ENCODE measurements at regions not wholly inside any gene's neighbourhood (a gene's known extent, or its start where the extent isn't known, plus 50 kb on each side); places are given as distances from the start of the nearest gene placed in this dataset.

DNA sequence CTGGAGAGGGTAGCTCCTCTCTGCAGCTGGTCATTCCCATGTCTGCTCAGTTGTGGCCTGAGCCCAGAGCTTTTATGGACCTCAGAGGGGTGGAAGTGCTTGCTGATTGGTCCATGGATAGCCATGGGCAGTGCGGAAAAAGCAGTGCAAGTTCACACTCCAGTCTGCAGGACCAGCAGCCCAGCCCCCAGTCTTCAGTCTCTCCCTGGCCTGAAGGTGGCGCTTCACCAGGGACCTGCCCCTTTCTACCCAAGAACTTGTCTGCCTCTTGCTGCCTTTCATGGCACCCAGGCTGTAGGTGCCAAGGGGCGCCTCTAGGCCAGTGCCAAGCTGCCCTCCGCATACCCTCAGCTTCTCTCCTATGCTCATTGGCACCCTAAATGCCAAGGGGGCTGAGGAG, 91.0 kb downstream of the TBXT start:
- peaks cover 8% of the 10 kb centered on the region for H3K27me3 ChIP-seq (ENCODE audit: insufficient read depth, low read length)
- no peak overlapping the region for H3K9ac ChIP-seq (ENCODE audit: low read length)
- no peaks in the 10 kb centered on the region for H4K20me1 ChIP-seq (ENCODE audit: insufficient read depth, low read length)
- Mint-ChIP-seq H3K4me3 (ENCODE audit: unreplicated experiment) (no peak overlapping the region), H3K27ac (ENCODE audit: unreplicated experiment) (no peak overlapping the region), H3K9me3 (ENCODE audit: unreplicated experiment) (peaks cover 3% of the 10 kb centered on the region), H3K27me3 (ENCODE audit: low read depth, unreplicated experiment) (peaks cover 7% of the 10 kb centered on the region), H3K36me3 (ENCODE audit: low read depth, unreplicated experiment) (no peaks in the 10 kb centered on the region), H3K4me1 (ENCODE audit: low read depth, unreplicated experiment) (peaks cover 8% of the 10 kb centered on the region)
- no peak overlapping the region for H3K27ac ChIP-seq (ENCODE audit: low read depth, low read length)
- no peak overlapping the region for H3K4me3 ChIP-seq (ENCODE audit: insufficient read depth, low read depth, low read length)
- TF ChIP-seq CTCF (IDR thresholded peaks at IDR 0.05; ENCODE audit: insufficient read depth, low read depth, low read length) = no peak
- no peak for TF ChIP-seq EZH2 (IDR thresholded peaks at IDR 0.05; ENCODE audit: insufficient read depth, low read length)
- H3K79me2 ChIP-seq (ENCODE audit: insufficient read depth, low read length) = no peaks in the 10 kb centered on the region
- FAIRE-seq = no peak
- H3K4me1 ChIP-seq (ENCODE audit: insufficient read depth, low read length) = no peaks in the 10 kb centered on the region
- DNase-seq (ENCODE audit: low read depth) = no peak
- no peaks in the 10 kb centered on the region for H3K36me3 ChIP-seq (ENCODE audit: insufficient read depth, low read length)
- no peaks in the 10 kb centered on the region for H3K9me3 ChIP-seq (ENCODE audit: insufficient read depth, low read depth, low read length)
- no peak overlapping the region for H2AFZ ChIP-seq (ENCODE audit: low read depth, low read length)
- no peak overlapping the region for H3K4me2 ChIP-seq (ENCODE audit: low read length)

DNA sequence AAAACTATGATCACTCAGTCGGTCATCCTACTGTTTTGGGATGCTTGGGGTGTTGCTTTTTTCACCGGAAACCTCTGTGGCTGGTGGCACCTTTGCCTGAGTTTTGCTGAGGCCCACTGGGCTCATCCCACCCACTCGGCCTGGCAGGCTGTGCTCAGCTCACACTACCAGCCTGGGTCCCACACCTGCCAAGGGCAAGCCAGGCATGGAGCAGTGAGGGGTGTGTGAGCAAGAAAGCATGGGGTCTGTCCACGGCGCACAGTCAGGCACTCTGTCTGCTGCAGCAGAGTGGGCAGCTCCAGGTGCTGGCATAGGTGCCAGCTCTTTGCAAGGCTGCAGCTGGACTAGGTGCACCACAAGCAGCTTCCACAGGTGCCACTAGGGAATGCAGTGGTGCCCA, 91.7 kb downstream of the TBXT start:
- H2AFZ ChIP-seq (ENCODE audit: low read depth, low read length) = no peak overlapping the region
- H3K27ac Mint-ChIP-seq (ENCODE audit: unreplicated experiment) = no peak overlapping the region

More for the DNA sequence above, 91.7 kb downstream of the TBXT start:
- H3K9me3 ChIP-seq (ENCODE audit: insufficient read depth, low read depth, low read length) = no peaks in the 10 kb centered on the region
- H3K27me3 Mint-ChIP-seq (ENCODE audit: low read depth, unreplicated experiment) = peaks cover 7% of the 10 kb centered on the region
- no peaks in the 10 kb centered on the region for H3K4me1 ChIP-seq (ENCODE audit: insufficient read depth, low read length)
- peaks cover 8% of the 10 kb centered on the region for H3K4me1 Mint-ChIP-seq (ENCODE audit: low read depth, unreplicated experiment)
- peaks cover 8% of the 10 kb centered on the region for H3K27me3 ChIP-seq (ENCODE audit: insufficient read depth, low read length)
- TF ChIP-seq EZH2 (IDR thresholded peaks at IDR 0.05; ENCODE audit: insufficient read depth, low read length) (no peak), CTCF (IDR thresholded peaks at IDR 0.05; ENCODE audit: insufficient read depth, low read depth, low read length) (no peak)
- H3K27ac ChIP-seq (ENCODE audit: low read depth, low read length) = no peak overlapping the region
- DNase-seq (ENCODE audit: low read depth) (no peak), FAIRE-seq (no peak)
- H3K9me3 Mint-ChIP-seq (ENCODE audit: unreplicated experiment) = peaks cover 3% of the 10 kb centered on the region
- H3K4me2 ChIP-seq (ENCODE audit: low read length) = no peak overlapping the region
- H3K36me3 Mint-ChIP-seq (ENCODE audit: low read depth, unreplicated experiment) = no peaks in the 10 kb centered on the region
- no peaks in the 10 kb centered on the region for H3K36me3 ChIP-seq (ENCODE audit: insufficient read depth, low read length)
- H3K4me3 Mint-ChIP-seq (ENCODE audit: unreplicated experiment) = no peak overlapping the region
- no peak overlapping the region for H3K9ac ChIP-seq (ENCODE audit: low read length)
- no peak overlapping the region for H3K4me3 ChIP-seq (ENCODE audit: insufficient read depth, low read depth, low read length)
- no peaks in the 10 kb centered on the region for H4K20me1 ChIP-seq (ENCODE audit: insufficient read depth, low read length)
- H3K79me2 ChIP-seq (ENCODE audit: insufficient read depth, low read length) = no peaks in the 10 kb centered on the region
